Stimulated activated CD4-positive, alpha-beta T cell treated with anti-CD3 and anti-CD28 coated beads, Interleukin-15, amount 100 ng/mL, for 24 hours (primary cell): ENCODE measurements at regions not wholly inside any gene's neighbourhood (a gene's known extent, or its start where the extent isn't known, plus 50 kb on each side); places are given as distances from the start of the nearest gene placed in this dataset.
"Not testable (repeated sequence)": the region's sequence is repeated elsewhere in the genome, so short reads cannot be mapped to it uniquely, and the experiment has no call there.

Experiments
- DNase-seq: peaks from one replicate; pipeline ENCODE4 v3.0.0-alpha.2; 2020

DNA sequence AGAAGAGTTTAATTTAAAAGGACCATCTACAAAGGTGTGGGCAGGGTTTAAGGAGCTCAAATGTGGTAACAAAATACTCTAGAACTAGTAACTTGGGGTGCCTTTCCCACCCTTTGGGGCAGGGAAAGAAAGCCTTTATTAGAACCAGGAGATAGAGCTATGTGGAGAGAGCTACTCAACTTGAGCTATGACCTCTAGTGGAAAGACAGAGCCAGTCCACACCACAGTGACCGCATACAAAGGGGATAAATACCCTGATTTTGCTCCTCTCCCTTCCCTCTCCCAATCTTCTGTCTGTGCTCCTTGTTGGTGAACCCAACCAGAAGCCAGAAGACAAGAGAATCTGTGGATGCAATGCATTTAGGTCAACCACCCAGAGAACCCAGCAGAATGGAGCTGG lies 54.4 kb upstream of the JAK1 start:
- no peak for DNase-seq

DNA sequence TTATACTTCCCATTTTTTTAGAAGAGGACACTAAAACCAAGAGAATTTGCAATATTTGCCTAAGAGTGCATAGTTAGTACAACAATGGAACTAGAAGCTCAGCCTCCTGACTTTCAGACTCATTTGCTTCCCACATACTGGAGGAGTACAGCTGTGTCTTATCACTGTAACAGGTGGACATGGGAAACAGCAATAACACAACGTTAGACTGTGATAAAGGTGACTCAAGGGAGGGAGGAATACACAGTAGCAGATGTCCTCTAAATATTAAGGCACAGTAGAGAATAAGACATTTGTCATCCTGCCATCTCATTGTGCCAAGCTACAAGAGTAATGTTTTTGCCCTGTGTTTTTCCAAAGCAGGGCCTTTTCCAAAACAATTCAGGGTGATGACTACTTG lies 55.4 kb upstream of the JAK1 start:
- DNase-seq, result no peak

DNA sequence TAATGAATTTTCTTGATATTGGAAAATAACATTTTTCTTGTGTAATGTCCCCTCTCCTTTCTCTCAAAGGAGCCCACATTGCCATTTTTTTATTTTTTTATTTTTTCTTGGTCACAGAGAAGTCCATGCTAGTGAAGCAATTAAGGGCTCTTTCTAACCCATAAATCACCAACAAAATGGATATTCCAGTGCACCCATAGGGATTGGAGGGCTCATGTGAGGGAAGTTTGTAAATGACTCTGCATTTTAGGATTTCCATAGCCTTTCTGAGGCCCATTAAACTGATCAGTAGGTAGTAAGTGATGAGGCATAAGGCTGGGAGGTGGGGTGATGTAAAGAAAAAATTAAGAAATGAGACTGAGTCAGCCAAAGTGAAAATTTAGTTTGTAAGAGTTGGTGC lies 55.9 kb upstream of the JAK1 start:
- DNase-seq, result no peak

DNA sequence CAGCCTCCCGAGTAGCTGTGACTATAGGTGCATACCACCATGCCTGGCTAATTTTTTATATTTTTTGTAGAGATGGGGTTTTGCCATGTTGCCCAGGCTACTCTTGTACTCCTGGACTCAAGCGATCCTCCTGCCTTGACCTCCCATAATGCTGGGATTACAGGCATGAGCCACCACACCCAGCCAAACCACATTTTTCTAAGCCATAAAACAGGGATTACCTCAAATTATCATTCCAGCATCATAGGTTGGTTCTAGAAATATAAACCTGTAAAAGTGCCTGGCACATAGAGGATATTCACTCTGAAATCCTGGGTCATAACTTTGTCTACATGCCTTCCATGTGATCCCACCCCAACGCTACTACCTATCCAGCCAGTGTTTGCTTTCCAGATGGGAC lies 59.4 kb upstream of the JAK1 start:
- no peak for DNase-seq

DNA sequence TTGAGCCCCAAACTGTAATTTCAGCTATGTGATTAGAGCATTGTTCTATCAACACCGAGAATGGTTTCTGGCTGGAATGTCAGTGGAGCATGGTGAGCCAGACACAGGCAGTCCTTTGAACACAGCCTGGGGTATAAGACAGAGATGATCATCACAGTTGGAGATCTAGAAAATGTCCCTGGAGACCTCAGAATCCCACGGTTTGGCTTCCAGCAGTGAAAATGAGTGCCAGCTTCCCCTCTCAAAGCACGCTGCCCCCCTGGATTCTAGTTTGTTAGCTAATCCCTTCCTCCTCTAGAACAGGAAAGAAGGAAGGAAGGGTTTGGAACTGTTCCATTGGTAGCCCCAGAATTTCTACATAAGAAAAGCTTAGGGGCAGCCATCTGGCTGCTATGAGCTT lies 59.9 kb upstream of the JAK1 start:
- no peak for DNase-seq

DNA sequence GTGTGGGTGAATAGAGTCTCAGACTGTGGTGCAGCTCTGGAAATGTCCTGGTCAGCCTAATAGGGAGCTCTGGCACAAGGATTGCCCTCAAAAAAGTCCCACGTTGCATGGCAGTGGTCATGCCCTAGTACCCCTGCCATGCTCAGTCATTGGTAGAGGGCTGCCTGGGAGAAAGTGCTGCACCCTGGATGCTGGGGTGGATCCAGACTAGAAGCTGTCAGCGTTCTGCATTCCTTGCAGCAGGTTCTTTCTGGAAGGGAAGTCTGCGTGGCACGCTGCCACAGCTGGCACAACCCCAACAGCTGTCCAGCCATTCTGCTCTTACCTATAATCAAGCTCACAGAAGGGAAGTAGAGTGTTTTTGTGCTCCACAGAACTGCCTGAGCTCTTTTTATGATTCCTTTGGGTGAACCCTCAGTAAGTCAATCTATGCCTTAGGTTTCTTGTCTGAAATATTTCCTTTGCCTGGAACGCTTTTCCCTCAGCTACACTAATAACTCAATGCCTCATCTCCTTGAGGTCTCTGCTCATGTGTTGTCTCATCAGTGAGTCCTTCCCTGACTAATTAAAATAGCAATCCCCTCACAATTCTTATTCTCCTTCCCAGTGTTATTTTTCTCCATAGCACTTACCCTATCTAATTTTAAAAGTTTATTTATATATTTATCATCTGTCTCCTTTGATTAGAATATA lies 61.5 kb upstream of the JAK1 start:
- no peak for DNase-seq

DNA sequence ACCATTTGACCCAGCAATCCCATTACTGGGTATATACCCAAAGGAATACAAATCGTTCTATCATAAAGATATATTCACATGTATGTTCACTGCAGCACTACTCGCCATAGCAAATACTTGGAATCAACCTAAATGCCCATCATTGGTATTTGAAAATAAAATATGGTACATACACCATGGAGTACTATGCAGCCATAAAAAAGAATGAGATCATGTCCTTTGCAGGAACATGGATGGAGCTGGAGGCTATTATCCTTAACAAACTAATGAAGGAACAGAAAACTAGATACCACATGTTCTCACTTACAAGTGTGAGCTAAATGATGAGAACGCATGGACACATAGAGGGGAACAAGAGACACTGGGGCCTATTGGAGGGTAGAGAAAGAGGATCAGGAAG lies 63.1 kb upstream of the JAK1 start:
- not testable (repeated sequence) for DNase-seq

DNA sequence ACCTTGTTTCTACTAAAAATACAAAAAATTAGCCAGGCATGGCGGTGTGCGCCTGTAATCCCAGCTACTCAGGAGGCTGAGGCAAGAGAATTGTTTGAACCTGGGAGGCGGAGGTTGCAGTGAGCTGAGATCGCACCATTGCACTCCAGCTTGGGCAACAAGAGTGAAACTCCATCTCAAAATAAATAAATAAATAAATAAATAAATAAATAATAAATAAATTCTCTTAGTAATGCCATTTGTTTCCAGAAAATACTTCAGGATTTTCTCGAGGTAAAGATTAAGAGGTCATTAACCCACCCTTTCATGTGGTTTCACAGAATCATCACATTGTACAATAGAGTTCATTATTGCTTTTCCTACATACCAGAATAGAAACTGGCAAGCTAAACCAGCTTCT lies 68.5 kb upstream of the JAK1 start:
- DNase-seq, result not testable (repeated sequence)

DNA sequence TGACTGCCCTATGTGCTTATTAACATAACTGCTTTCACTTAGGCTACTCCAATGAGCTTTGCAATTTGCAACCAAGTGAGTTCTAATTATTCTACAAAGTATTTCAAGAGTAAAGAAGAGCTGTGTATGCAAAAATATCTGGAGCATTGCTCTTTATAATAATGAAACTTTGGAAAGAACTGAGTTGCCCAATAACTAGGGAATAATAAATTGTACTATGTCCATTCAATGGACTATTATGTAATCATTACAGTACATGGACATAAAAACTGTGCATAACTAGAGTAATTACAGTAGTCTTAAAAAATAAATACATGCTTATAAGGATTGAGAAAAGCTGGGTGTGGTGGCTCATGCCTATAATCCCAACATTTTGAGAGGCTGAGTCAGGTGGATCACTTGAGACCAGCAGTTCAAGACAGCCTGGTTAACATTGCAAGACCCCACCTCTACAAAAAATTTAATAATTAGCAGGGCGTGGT lies 70.3 kb upstream of the JAK1 start:
- DNase-seq, result no peak

DNA sequence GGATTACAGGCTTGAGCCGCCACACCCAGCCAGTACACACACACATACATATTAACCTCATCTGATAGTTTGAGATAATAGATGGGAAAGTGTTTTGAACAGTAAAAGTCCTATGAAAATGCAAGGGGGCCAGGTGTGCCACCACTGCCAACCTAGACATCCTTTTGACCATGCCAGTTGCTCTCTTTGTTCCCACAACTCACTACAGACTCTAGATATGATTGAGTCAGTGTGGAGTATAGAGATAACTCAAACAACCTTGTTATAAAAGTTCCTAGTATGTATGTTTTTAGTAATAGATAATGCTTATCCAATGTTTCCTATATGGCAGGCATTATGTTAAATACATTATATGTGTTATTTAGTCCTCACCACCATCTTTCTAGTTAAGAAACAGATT lies 72.7 kb upstream of the JAK1 start:
- DNase-seq, result no peak

DNA sequence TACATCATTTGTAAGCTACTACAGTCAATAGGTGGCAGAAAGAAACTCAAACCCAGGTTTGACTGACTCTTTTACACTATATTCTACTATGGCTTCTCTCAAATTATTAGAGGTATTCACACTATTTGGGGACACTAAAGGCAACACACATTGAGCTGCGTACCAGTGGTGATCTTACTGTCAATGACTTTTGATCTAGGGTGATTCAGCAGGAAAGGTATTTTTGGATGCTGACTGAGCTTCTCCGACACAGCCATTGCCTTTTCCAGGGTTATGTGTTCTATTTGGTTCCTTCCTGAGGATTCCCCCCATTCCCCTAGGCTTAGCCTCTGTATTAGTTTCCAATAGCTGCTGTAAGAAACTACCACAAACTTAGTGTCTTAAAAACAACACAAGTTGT lies 73.2 kb upstream of the JAK1 start:
- DNase-seq, result no peak

DNA sequence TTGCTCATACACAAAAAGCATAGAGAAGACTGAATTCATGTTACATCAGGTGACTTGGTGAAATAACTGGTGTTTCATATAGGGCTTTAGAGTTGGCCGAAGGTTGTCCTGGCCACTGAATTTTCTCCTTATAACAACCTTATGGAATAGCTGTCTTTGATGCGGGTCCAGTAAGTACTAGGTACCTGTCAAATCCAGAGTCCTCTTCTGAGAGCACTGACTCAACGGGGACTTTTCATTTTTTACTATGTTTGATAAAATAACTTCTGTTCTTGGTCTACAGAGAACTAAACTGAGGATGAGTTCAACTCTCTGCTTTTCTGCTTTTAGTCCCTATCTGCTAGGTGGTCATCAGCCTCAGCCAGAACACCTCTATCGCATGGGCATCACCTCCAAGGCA lies 76.1 kb upstream of the JAK1 start:
- DNase-seq, result no peak

DNA sequence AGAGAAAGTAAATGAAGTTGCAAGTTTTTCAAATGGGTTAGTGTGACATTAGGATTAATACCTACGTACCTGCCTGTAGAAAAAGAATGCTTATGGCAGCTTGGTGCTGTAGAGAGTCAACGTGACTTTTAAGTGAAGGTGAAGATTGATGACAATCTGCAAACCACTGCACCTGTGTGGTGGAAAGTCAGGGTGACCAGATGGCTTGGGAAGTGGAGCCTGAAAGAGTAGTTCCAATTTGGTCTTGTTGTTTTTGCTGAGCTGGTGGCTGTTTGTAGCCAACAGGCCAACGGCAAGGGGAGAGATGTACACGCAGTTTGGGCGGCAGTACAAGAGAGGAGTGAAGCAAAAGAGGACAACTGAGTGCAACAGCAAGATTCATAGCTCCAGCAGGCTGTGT lies 78.1 kb upstream of the JAK1 start:
- no peak for DNase-seq

DNA sequence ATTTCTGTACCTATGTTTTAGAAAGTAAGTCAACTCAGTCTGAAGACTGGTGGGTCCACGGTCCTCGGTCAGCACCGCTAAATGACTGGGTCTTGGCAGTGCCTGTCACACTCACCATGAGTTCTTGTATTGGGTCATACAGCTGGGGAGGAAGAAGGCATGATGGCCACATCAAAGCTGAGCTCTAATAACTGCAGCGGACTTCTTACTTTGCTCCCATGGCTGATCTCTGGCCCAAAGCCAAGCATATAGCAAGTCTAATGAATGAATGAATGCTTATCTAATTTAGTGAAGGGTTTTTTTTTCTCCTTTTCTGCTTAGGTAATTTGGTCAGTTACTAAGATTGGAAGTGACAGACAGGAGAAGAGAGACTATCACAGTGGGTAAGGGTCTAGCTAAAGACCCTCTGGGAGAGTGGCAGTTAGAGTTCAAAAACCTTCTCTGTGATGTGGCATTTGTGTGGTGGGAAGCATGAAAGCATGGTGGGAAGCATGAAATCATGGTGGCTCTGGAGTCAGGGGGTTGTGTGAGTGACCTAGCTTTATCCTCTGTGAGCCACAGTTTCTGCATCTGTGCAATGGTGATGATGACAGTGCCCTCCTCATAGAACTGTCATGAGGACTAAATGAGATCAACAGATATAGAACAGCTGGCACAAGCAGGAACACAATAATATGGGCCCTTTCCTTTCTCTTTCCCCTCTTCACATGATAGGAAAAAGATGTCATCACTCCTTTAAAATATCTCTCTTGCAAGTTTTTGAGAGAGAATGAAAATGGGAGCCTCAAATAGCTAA lies 78.9 kb upstream of the JAK1 start:
- no peak for DNase-seq

DNA sequence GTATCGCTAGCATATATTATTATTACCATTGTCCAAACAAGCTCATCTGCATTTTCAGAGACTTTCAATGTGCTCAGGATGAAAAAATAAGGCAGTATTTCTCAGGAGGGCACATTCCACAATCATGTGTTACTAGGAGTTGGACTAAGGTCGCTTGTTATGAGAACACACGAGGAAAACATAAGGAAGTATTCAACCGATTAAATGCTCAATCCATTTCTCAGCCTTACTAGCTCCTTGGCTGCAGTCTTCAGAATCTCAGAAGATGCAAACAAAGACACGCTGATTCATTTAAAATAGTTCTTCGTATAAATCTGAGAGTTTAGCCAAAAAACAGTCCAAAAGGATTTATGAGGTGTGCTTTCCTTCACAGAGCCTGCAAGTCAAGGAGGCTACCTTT lies 82.0 kb upstream of the JAK1 start:
- no peak for DNase-seq

DNA sequence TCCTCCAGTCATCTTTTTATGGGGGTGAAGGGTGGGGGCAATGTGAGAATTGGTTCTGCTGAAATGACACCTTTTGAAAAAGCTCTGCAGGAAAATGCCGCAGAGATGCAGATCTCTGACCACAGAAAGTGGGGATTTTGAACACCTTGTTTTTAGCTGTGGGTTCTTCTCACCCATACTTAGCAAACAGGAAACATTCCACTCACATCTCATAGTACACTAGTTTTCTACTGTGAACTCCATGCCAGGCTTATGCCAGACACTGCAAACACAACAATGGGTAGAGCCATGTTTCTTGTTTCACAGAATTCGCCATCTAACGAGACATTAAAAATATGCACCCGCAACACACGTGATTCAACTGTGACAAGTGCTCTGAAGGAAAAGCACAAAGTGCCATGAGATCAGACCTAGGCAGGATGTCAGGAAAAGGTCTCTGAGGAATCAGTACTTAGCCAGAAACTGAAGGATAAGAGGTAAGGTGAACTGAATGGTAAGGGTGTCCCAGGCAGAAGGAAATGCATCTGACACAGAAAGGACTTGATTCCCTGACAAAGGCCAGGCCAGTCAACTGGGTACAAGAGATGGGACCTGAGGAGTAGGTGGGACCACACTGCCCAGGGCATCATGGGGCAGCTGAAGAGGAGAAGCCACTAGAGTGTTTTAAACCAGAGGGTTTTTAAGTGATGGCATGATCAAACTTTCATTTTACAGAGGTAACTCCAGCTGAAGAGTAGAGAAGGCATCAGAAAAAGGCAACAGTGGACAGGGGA lies 83.8 kb upstream of the JAK1 start:
- peak; percentile 27 for DNase-seq

DNA sequence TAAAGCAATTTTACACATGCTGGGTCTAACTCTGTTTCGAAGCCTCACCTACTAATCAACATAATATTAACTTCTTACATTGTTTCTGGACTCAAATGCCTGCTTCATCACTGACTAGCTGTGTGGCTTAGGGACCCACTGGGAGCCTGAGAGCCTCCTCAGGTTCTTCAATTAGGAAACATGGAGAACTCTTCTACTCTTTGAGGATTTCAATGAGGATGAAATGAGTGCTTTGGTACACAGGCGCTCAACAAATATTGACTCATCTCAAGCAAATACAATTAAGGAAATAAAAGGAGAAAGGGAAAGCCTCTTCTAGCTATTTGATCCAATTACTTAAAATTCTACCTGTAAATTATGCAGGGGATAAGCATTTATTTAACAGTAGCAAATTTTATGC lies 84.4 kb upstream of the JAK1 start:
- DNase-seq, result no peak

DNA sequence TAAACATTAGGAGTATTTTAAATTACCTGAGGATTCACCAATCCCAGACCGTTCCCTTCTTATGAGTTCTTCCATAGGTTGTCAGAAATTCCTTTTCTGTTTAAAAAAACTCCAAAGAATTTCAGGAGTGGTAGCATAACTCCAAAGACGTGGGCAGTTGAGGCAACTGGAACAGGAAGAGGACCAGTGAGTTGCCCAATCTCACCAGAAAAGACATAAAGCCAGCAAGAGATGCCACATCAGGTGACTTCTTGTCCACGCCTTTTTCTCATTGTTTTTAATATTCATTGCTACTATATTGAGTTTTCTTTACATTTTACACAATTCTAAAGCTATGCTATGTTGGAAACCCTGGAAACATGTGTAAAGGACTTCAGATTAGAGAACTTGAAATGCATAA lies 88.1 kb upstream of the JAK1 start:
- no peak for DNase-seq

DNA sequence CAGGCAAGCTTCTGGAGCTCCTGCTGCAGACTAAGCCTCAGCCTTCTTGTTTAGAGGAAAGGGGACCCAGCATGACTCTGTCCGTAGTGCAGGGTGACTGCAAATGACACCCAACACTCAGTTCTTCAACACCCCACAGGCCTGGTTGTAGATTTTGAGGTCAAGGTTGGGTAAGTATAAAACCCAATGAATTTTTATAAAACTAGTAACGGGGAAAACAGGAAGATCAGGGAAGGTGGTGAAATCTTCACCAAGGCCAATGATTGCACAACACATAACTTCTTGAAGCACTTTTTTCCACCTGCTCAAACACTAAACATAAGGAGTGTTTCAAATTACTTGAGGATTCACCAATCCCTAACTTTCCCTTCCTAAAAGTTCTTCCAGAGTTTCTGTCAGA lies 89.4 kb upstream of the JAK1 start:
- DNase-seq, result no peak

DNA sequence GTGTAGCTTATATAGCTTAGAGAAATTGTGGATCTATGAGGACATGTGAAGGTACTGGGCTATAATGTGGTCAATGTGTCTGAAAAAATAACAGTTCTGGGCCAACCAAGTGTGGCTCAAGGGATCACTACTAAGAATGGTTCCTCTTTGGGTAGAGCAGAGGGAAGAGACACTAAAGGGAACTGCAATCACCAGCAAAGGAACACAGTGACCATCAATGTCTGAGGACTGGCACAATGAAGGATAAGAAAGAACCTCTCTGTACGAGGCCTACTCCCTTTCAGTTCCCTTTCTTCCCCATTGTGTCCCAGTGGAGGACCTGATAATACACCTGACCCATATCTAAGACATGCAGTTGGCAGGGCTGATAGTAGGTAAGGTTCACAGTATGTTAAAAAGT lies 89.9 kb upstream of the JAK1 start:
- DNase-seq, result no peak

DNA sequence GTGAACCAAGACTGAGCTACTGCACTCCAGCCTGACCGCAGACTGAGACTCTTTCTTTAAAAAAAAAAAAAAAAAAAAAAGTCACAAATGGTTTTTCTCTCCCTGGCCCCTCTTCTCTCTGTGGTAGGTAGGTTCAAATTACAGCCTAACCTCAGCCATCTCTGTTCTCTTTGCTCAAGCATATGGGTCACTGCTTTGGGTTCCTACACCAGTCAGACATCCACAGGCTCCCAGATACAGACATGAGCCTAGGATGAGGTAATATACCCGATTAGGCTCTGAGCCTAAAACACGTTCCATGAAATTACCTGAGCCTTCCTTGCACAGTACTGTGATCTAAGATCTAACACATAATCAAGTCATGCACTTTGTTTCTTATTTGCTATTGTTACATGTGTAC lies 90.5 kb upstream of the JAK1 start:
- DNase-seq, result no peak

DNA sequence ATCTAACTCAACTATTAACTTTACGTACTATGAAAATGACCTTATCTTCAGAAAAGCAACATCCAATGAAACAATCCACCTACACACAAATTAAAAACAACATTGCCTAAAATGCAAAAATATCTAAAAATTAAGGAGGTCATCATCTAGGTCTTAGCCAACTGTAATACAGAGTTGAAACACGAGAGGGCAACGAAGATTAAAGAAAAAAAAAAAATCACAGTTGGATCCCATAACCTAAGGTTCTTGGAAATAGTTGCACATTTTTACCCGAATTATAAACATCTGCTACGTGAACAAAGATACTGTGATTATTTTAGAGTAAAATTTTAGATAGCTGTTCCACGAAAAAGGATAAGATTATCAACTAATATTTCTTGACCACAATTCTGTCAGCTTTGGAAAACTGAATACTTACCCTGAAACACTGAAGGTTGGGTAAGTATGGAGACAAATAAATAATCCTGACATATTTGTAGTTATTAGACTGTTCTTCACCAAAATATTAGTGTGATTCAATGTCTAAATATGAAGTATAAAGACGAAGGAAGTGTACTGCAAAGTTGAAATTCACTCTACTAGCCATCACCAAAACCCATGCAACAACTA lies 88.0 kb upstream of the AK4 start:
- no peak for DNase-seq

DNA sequence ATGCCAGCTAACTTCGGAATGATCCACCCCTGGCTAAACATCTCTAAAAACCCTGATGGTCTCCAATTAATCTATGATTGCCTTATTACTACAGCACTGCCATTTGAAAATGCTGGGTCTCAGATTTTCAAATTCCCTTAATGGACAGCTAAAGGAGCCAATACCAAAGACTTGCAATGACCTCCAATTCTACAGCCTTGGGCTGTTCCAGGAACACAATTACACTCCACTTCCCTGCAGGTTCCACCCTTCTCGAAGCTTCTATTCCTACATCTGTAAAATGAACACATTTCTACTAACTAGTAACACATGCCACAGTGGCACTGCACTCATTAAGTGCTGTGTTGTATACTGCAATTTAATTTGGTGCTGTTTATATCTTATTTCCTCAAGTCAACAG lies 85.7 kb upstream of the AK4 start:
- DNase-seq, result no peak

DNA sequence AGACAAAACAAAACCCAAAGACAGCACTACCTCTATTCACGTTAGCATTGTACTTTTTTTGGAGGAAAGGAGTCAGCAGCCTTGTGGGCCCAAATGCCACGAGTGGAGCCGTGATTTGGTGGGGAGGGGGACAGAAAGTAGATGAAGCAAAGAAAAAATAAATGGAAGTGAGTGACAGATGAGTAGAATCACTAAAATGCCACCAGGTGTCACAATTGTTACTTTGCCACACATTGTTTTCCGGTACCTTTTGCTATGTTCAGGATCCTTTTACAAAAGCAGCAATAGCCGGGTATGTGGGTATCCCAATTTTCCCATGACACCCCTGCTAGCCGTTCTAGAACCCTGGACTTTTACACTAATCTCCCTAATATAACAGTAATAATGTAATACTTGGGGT lies 85.0 kb upstream of the AK4 start:
- DNase-seq, result no peak
